GM18907 (cell line): ENCODE measurements at regions not wholly inside any gene's neighbourhood (a gene's known extent, or its start where the extent isn't known, plus 50 kb on each side); places are given as distances from the start of the nearest gene placed in this dataset.
"Not testable (repeated sequence)": the region's sequence is repeated elsewhere in the genome, so short reads cannot be mapped to it uniquely, and the experiment has no call there.

ENCODE experiments used
- ATAC-seq: cut with Tn5 transposase; IDR thresholded peaks from one replicate; pipeline ENCODE4 v1.9.1; 2021; ENCODE audit warnings: mild to moderate bottlenecking, moderate library complexity; ENCODE audit not compliant: unreplicated experiment

GRCh38 chr1:143784239-143784882, 187.4 kb downstream of the FAM72C start:
- not testable (repeated sequence) for ATAC-seq

GRCh38 chr1:143778178-143778577, 193.6 kb downstream of the FAM72C start:
- peak; percentile 54 for ATAC-seq

GRCh38 chr1:143764831-143765230, 207.0 kb downstream of the FAM72C start:
- not testable (repeated sequence) for ATAC-seq

DNA sequence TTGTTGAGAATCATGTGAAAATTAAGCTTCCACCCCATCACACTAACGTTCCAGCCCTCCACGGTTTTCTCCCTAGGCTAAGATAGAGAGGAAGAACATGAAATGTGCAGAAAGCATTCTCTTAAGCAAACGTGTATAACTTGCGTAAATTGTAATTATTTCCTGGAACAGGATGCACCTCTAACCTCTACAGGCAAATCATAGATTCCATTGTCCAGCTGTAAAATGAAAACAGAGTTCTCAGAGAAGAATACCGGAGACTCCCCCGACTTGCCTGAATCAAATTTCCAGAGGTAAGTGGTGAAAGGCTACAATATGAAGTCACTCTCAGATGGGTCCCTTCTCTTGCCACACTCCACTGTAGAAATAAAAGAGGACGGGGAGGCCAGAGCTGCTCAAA, 211.4 kb downstream of the FAM72C start:
- not testable (repeated sequence) for ATAC-seq

GRCh38 chr1:143755961-143756360, 215.8 kb downstream of the FAM72C start:
- not testable (repeated sequence) for ATAC-seq

DNA sequence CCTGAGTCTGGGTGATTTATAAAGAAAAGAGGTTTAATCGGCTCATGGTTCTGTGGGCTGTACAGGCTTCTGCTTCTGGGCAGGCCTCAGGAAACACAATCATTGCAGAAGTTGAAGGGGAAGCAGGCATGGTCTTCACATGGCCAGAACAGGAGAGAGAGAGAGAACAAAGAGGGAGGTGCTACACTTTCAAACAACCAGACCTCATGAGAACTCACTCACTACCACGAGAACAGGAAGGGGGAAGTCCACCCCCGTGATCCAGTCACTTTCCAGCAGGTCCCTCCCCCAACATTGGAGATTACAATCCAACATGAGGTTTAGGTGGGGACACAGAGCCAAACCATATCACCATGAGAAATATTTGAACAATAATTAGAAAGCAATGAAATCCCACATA, 222.9 kb downstream of the FAM72C start:
- no peak for ATAC-seq

DNA sequence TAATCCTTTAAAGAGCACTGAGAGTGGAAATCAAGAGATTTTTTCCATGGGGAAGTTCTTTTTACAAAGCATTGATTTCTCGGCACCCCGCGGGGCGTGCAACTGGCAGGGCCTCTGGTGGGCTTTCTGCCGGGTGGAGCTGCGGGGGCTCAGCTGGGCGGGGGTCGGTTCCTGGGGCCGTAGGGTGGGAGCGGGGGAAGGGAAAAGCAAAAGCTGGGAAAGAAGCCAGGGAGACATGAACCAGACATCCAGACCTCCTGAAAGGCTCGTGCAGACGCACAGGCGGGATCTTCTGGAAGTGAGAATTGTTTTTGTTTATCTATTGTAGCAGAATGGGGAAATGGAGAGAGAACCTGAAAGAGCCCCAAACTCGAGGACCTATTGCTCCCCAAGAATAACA, 235.2 kb downstream of the FAM72C start:
- ATAC-seq = no peak

DNA sequence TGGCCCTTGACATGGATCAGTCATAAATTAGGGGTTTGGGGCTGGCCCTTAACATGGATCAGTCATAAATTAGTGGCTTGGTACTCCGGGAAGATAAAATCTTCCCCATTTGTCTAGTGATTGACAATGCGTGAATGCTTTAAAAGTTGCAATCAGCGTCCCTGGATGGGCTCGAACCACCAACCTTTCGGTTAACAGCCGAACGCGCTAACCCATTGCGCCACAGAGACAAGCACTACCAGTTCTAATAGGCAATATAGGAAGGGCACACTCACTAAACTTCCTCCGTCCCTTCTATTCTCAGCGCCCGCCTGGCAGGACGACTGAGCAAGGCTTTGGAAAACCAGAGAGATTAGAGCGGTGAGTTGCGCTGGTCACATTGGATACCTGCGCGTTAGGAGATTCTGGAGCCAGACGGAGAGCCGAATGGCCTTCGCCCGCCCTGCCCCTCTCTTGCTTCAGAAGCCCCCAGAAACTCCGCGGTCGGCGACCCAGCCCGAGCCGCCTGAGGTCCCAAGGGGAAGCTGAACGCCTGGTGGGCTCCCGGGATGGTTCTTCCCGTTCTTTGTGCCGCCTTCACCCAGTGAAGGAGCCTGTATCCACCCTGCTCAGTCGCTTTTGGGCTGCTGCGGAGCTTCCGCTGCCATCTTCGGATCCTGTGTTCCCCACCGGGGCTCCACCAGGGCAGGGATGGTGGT, 235.9 kb downstream of the FAM72C start:
- ATAC-seq = no peak

- ATAC-seq = not testable (repeated sequence)
These were observed 237.5 kb downstream of the FAM72C start for GRCh38 chr1:143734261-143734660.

- not testable (repeated sequence) for ATAC-seq
These were observed 240.9 kb downstream of the FAM72C start for GRCh38 chr1:143730890-143731289.

GRCh38 chr1:143729449-143730111, 242.2 kb downstream of the FAM72C start:
- peak; percentile 77 for ATAC-seq

DNA sequence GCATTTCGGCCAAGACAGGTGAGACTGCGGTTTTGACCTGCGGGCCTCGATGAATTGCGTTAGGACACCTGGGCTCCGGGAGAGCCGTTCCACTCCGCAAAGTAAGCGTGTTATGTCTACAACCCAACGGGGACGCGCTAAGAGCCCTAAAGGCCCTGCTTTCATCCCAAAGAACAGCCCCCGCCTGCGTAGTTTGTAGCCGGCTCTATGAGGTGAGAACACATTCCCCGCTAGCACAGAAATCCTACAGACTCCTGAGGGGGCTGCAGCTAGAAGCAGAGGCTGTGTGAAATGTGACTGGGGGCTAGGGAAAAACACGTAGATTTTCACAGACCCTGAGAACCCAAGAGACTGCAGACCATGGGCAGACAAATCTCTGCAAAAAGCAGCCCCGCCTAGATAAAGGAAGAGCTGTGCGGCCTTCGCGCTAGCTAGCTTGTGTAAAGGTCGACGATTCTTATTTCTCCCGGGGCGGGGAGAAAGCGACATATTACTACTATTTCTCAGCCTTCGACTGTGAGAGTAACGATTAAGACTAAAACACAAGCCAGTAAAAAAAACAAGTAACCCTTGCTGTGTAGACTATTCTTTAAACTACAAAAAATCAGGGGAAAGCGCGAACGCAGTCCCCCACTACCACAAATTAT, 242.9 kb downstream of the FAM72C start:
- ATAC-seq = peak; percentile 98

GRCh38 chr1:143727263-143727662, 244.5 kb downstream of the FAM72C start:
- ATAC-seq = no peak

DNA sequence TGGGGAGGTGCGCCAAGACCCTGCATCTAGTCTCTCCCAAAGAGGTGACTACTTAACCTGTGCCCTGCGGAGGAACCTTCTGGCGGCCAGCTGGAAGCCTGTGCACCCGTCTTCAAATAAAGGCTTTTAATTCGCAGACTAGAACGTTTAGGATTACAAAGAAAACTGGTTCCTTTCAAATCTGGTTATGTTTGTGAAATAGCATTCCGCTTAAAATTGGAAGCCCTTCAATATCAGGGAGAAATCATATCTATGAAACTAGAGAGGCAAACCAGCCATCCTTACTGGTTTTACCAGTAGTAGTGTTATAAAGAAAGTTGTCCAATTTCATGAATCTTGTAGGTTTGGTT, 250.8 kb downstream of the FAM72C start:
- no peak for ATAC-seq

- no peak for ATAC-seq
These were observed 251.4 kb downstream of the FAM72C start for GRCh38 chr1:143720087-143721023.

- no peak for ATAC-seq
These were observed 253.3 kb downstream of the FAM72C start for GRCh38 chr1:143718524-143718923.

GRCh38 chr1:143718021-143718420, 253.8 kb downstream of the FAM72C start:
- no peak for ATAC-seq

- no peak for ATAC-seq
These were observed 254.4 kb downstream of the FAM72C start for GRCh38 chr1:143717434-143717833.

DNA sequence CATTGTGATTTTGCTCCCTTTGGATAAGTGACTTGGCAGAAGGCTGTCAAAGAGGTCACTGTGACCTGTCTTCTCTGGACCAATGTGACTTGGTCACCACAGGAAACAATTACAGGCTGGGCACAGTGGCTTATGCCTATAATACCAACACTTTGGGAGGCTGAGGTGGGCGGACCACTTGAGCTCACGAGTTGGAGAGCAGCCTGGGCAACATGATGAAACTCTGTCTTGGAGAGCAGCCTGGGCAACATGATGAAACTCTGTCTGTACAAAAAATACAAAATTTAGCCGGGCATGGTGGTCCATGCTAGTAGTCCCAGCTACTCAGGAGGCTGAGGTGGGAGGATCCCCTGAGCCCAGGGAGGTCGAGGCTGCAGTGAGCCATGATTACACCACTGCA, 256.9 kb downstream of the FAM72C start:
- not testable (repeated sequence) for ATAC-seq

- ATAC-seq = not testable (repeated sequence)
These were observed 262.1 kb downstream of the FAM72C start for GRCh38 chr1:143709606-143710259.
